Mammary epithelial cell (primary cell): ENCODE measurements at regions not wholly inside any gene's neighbourhood (a gene's known extent, or its start where the extent isn't known, plus 50 kb on each side); places are given as distances from the start of the nearest gene placed in this dataset.

ENCODE experiments used
- EZH2 ChIP-seq: IDR thresholded peaks from 2 replicates; pipeline ENCODE4 v1.6.1; 2012; ENCODE audit warnings: low read length, inconsistent platforms, borderline replicate concordance
- TF ChIP-seq, protein P1 (sequence below), 2 donors: IDR thresholded peaks in 1 of 2; conservative IDR thresholded peaks in 1 of 2; 2 replicates each; pipeline ENCODE4 v1.5.1; 2011 to 2012; ENCODE audit warnings: inconsistent platforms in 2 of 2, low read length in 2 of 2, mild to moderate bottlenecking in 2 of 2, control low read depth in 1 of 2, low read depth in 1 of 2; ENCODE audit not compliant: insufficient read depth in 1 of 2; ENCODE audit errors: extremely low read depth in 1 of 2

DNA sequence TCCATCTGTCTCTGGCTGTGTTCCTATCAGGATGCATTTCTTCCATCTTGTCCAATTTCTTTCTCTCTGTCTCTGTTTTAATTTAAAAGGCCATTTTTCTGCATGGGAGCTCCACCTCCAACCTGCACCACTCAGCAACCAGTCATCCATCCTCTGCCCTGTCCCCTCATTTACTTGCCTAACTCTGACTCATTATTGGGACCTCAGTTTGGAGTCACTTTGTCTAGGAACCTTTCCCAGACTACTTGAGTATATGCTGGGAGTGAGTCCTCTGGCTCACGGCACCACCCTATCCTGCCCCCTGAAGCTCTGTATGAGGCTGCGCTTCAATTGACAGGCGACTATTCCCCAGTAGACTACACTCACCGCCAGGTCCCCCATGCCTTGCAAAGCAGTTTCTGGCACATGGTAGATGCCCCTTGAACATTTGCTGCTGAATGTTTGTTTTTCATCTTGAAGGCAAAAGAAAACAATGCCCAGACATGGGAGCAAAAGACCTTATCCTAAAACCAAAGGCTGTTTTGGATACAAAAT lies 513.3 kb upstream of the CFAP20DC start:
- no peak for TF ChIP-seq EZH2
- TF ChIP-seq, protein P1, sequence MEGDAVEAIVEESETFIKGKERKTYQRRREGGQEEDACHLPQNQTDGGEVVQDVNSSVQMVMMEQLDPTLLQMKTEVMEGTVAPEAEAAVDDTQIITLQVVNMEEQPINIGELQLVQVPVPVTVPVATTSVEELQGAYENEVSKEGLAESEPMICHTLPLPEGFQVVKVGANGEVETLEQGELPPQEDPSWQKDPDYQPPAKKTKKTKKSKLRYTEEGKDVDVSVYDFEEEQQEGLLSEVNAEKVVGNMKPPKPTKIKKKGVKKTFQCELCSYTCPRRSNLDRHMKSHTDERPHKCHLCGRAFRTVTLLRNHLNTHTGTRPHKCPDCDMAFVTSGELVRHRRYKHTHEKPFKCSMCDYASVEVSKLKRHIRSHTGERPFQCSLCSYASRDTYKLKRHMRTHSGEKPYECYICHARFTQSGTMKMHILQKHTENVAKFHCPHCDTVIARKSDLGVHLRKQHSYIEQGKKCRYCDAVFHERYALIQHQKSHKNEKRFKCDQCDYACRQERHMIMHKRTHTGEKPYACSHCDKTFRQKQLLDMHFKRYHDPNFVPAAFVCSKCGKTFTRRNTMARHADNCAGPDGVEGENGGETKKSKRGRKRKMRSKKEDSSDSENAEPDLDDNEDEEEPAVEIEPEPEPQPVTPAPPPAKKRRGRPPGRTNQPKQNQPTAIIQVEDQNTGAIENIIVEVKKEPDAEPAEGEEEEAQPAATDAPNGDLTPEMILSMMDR (conservative IDR thresholded peaks at IDR 0.05 in 1 of 2, IDR thresholded peaks at IDR 0.05 in 1 of 2; ENCODE audit: extremely low read depth in 1 of 2, insufficient read depth in 1 of 2, low read depth in 1 of 2, low read length in 2 of 2): no peak
